Tibial nerve (tissue), 4 donors: ENCODE measurements at regions not wholly inside any gene's neighbourhood (a gene's known extent, or its start where the extent isn't known, plus 50 kb on each side); places are given as distances from the start of the nearest gene placed in this dataset.
"Not testable (repeated sequence)": the region's sequence is repeated elsewhere in the genome, so short reads cannot be mapped to it uniquely, and the experiment has no call there.

Experiments
- DNase-seq, 2 donors: peaks; one replicate each; pipeline ENCODE4 v3.0.0-alpha.2; 2019; ENCODE audit warnings: low spot score in 2 of 2
- H3K27ac ChIP-seq, 4 donors: fragments of 200-600 bp; sonication (generic) in 3 of 4; one replicate each; pipeline ENCODE4 v1.5.1; 2017 to 2019; ENCODE audit warnings: mild to moderate bottlenecking in 1 of 4
- H3K27me3 ChIP-seq, 2 donors: fragments of 200-600 bp; sonication (generic) in 1 of 2; one replicate each; pipeline versions ENCODE4 v1.5.1 to v1.6.0; 2017 to 2019
- H3K36me3 ChIP-seq, 3 donors: fragments of 200-600 bp; sonication (generic); one replicate each; pipeline ENCODE4 v1.5.1; 2018 to 2019
- H3K4me1 ChIP-seq, 4 donors: fragments of 200-600 bp; sonication (generic) in 3 of 4; one replicate each; pipeline ENCODE4 v1.5.1; 2017 to 2019
- H3K4me3 ChIP-seq, 4 donors: fragments of 200-600 bp; sonication (generic) in 3 of 4; one replicate each; pipeline ENCODE4 v1.5.1; 2017 to 2019; ENCODE audit warnings: mild to moderate bottlenecking in 1 of 4, moderate library complexity in 1 of 4
- H3K9me3 ChIP-seq, 4 donors: fragments of 200-600 bp; sonication (generic) in 3 of 4; one replicate each; pipeline ENCODE4 v1.5.1; 2017 to 2019
- CTCF ChIP-seq, 5 experiments: fragments of 200-600 bp in 3 of 5; fragments of 450-650 bp in 2 of 5; sonication (generic) in 3 of 5; IDR thresholded peaks; one replicate each; pipeline ENCODE4 v1.5.1; 2016 to 2019; ENCODE audit warnings: antibody characterized with exemption in 5 of 5, mild to moderate bottlenecking in 3 of 5, moderate library complexity in 2 of 5
- EP300 ChIP-seq, 2 donors: sonication (generic); formaldehyde crosslinking; IDR thresholded peaks; one replicate each; pipeline ENCODE4 v1.6.1; 2017; ENCODE audit warnings: antibody characterized with exemption in 2 of 2, mild to moderate bottlenecking in 1 of 2
- POLR2A ChIP-seq, 2 donors: fragments of 450-650 bp; IDR thresholded peaks; one replicate each; pipeline ENCODE4 v1.6.1; 2017; ENCODE audit warnings: antibody characterized with exemption in 2 of 2, mild to moderate bottlenecking in 2 of 2, moderate library complexity in 2 of 2
- WGBS, 2 donors: methylation state at CpG; one replicate each; pipeline ENCODE4 v1.1.5; 2018; 5-methylcytosine and 5-hydroxymethylcytosine counted together

- no peaks in the 10 kb centered on the region for H3K9me3 ChIP-seq
- H3K36me3 ChIP-seq = no peaks in the 10 kb centered on the region
- DNase-seq = no peak
- no peak overlapping the region for H3K27ac ChIP-seq
- TF ChIP-seq EP300 (IDR thresholded peaks at IDR 0.05) (no peak), CTCF (IDR thresholded peaks at IDR 0.05) (no peak), POLR2A (IDR thresholded peaks at IDR 0.05) (no peak)
- no peak overlapping the region for H3K4me3 ChIP-seq
- H3K4me1 ChIP-seq = peaks cover 0 to 5% (median 0%) of the 10 kb centered on the region in 4 donors
- 54 to 61% methylated on average over 2 of the region's 2 CpGs for WGBS, 2 donors
- no peaks in the 10 kb centered on the region for H3K27me3 ChIP-seq
Observed at GRCh38 chr5:40227931-40228330, 451.8 kb upstream of the PTGER4 start.

GRCh38 chr5:40227366-40227765 is 452.3 kb upstream of the PTGER4 start:
- WGBS, 2 donors = 55 to 71% methylated on average over 2 of the region's 2 CpGs
- Histone ChIP-seq H3K36me3 (no peaks in the 10 kb centered on the region), H3K27me3 (no peaks in the 10 kb centered on the region), H3K27ac (no peak overlapping the region), H3K4me3 (no peak overlapping the region), H3K4me1 (peaks cover 0 to 5% (median 0%) of the 10 kb centered on the region in 4 donors), H3K9me3 (no peaks in the 10 kb centered on the region)
- no peak for DNase-seq
- TF ChIP-seq POLR2A (IDR thresholded peaks at IDR 0.05) (no peak), CTCF (IDR thresholded peaks at IDR 0.05) (no peak), EP300 (IDR thresholded peaks at IDR 0.05) (no peak)

GRCh38 chr5:40226906-40227305 is 452.8 kb upstream of the PTGER4 start:
- WGBS, 2 donors = 34 to 41% methylated on average over 2 of the region's 2 CpGs
- no peak overlapping the region for H3K27ac ChIP-seq
- no peaks in the 10 kb centered on the region for H3K27me3 ChIP-seq
- no peaks in the 10 kb centered on the region for H3K36me3 ChIP-seq
- H3K4me1 ChIP-seq = peaks cover 0 to 5% (median 0%) of the 10 kb centered on the region in 4 donors
- no peaks in the 10 kb centered on the region for H3K9me3 ChIP-seq
- H3K4me3 ChIP-seq = no peak overlapping the region
- no peak for DNase-seq
- TF ChIP-seq EP300 (IDR thresholded peaks at IDR 0.05) = no peak

- not testable (repeated sequence) for DNase-seq, H3K36me3 ChIP-seq, H3K9me3 ChIP-seq, H3K27me3 ChIP-seq, H3K27ac ChIP-seq, H3K4me3 ChIP-seq, H3K4me1 ChIP-seq
- WGBS, 2 donors = 80 to 90% methylated on average over 2 of the region's 2 CpGs
Observed at GRCh38 chr5:40225147-40225546, 454.6 kb upstream of the PTGER4 start.

GRCh38 chr5:40224421-40224820 is 455.3 kb upstream of the PTGER4 start:
- no peak overlapping the region for H3K27ac ChIP-seq
- DNase-seq = no peak
- H3K4me1 ChIP-seq = peaks cover 0 to 5% (median 0%) of the 10 kb centered on the region in 4 donors
- H3K27me3 ChIP-seq = no peaks in the 10 kb centered on the region
- WGBS, 2 donors = 62 to 80% methylated on average over 2 of the region's 2 CpGs
- H3K36me3 ChIP-seq = no peaks in the 10 kb centered on the region
- no peaks in the 10 kb centered on the region for H3K9me3 ChIP-seq
- H3K4me3 ChIP-seq = no peak overlapping the region
- TF ChIP-seq CTCF (IDR thresholded peaks at IDR 0.05) (no peak), EP300 (IDR thresholded peaks at IDR 0.05) (no peak), POLR2A (IDR thresholded peaks at IDR 0.05) (no peak)

GRCh38 chr5:40223884-40224402 is 455.8 kb upstream of the PTGER4 start:
- DNase-seq = no peak
- Histone ChIP-seq H3K36me3 (no peaks in the 10 kb centered on the region), H3K4me1 (peaks cover 0 to 5% (median 0%) of the 10 kb centered on the region in 4 donors), H3K27me3 (no peaks in the 10 kb centered on the region), H3K4me3 (no peak overlapping the region), H3K27ac (no peak overlapping the region), H3K9me3 (no peaks in the 10 kb centered on the region)
- TF ChIP-seq CTCF (IDR thresholded peaks at IDR 0.05) (no peak), EP300 (IDR thresholded peaks at IDR 0.05) (no peak), POLR2A (IDR thresholded peaks at IDR 0.05) (no peak)
- WGBS, 2 donors = 92% methylated on average over 5 of the region's 5 CpGs
